H7 (cell line): ENCODE measurements at regions not wholly inside any gene's neighbourhood (a gene's known extent, or its start where the extent isn't known, plus 50 kb on each side); places are given as distances from the start of the nearest gene placed in this dataset.
"Not testable (repeated sequence)": the region's sequence is repeated elsewhere in the genome, so short reads cannot be mapped to it uniquely, and the experiment has no call there.

Experiments used
- DNase-seq: peaks from one replicate; pipeline ENCODE4 v3.0.0; 2012
- H3K27me3 ChIP-seq: 2 replicates; pipeline ENCODE4 v1.6.0; 2011; ENCODE audit warnings: mild to moderate bottlenecking, low read length; ENCODE audit not compliant: control insufficient read depth, insufficient read depth
- H3K36me3 ChIP-seq: replicated peaks from 2 replicates; pipeline ENCODE4 v1.5.1; 2011; ENCODE audit warnings: low read length; ENCODE audit not compliant: control insufficient read depth, insufficient read depth
- H3K4me3 ChIP-seq: 2 replicates; pipeline ENCODE4 v1.5.1; 2011; ENCODE audit warnings: low read depth, mild to moderate bottlenecking, control low read depth, low read length, moderate library complexity; ENCODE audit not compliant: insufficient read depth

- DNase-seq, result no peak
- no peaks in the 10 kb centered on the region for H3K27me3 ChIP-seq
- no peaks in the 10 kb centered on the region for H3K36me3 ChIP-seq
- H3K4me3 ChIP-seq, result no peak overlapping the region
Measured at GRCh38 chr5:84741056-84741455, 356.4 kb upstream of the EDIL3 start.

GRCh38 chr5:84729326-84729725 lies 344.6 kb upstream of the EDIL3 start:
- H3K36me3 ChIP-seq, result no peaks in the 10 kb centered on the region
- H3K27me3 ChIP-seq, result no peaks in the 10 kb centered on the region
- DNase-seq, result no peak
- no peak overlapping the region for H3K4me3 ChIP-seq

- no peak overlapping the region for H3K4me3 ChIP-seq
- DNase-seq, result no peak
- H3K36me3 ChIP-seq, result no peaks in the 10 kb centered on the region
- no peaks in the 10 kb centered on the region for H3K27me3 ChIP-seq
Measured at GRCh38 chr5:84727708-84728107, 343.0 kb upstream of the EDIL3 start.

- no peak for DNase-seq
- Histone ChIP-seq H3K4me3 (no peak overlapping the region), H3K36me3 (no peaks in the 10 kb centered on the region), H3K27me3 (no peaks in the 10 kb centered on the region)
Measured at GRCh38 chr5:84725946-84726570, 341.4 kb upstream of the EDIL3 start.

- H3K27me3 ChIP-seq, result no peaks in the 10 kb centered on the region
- DNase-seq, result no peak
- H3K36me3 ChIP-seq, result no peaks in the 10 kb centered on the region
Measured at GRCh38 chr5:84724683-84725082, 340.0 kb upstream of the EDIL3 start.

GRCh38 chr5:84724181-84724580 lies 339.5 kb upstream of the EDIL3 start:
- Histone ChIP-seq H3K4me3 (no peak overlapping the region), H3K36me3 (no peaks in the 10 kb centered on the region), H3K27me3 (no peaks in the 10 kb centered on the region)
- DNase-seq, result no peak

More at GRCh38 chr5:84724683-84725082, 340.0 kb upstream of the EDIL3 start:
- no peak overlapping the region for H3K4me3 ChIP-seq

- no peaks in the 10 kb centered on the region for H3K27me3 ChIP-seq
Measured at GRCh38 chr5:84718377-84718776, 333.7 kb upstream of the EDIL3 start.

GRCh38 chr5:84715686-84716085 lies 331.0 kb upstream of the EDIL3 start:
- Histone ChIP-seq H3K27me3 (no peaks in the 10 kb centered on the region), H3K4me3 (no peak overlapping the region), H3K36me3 (no peaks in the 10 kb centered on the region)
- no peak for DNase-seq

More at GRCh38 chr5:84718377-84718776, 333.7 kb upstream of the EDIL3 start:
- no peak overlapping the region for H3K4me3 ChIP-seq
- DNase-seq, result no peak
- H3K36me3 ChIP-seq, result no peaks in the 10 kb centered on the region

- Histone ChIP-seq H3K36me3 (no peaks in the 10 kb centered on the region), H3K27me3 (no peaks in the 10 kb centered on the region), H3K4me3 (no peak overlapping the region)
Measured at GRCh38 chr5:84715091-84715490, 330.4 kb upstream of the EDIL3 start.

GRCh38 chr5:84709075-84709474 lies 324.4 kb upstream of the EDIL3 start:
- no peaks in the 10 kb centered on the region for H3K36me3 ChIP-seq
- no peak for DNase-seq
- no peak overlapping the region for H3K4me3 ChIP-seq
- no peaks in the 10 kb centered on the region for H3K27me3 ChIP-seq

More at GRCh38 chr5:84715091-84715490, 330.4 kb upstream of the EDIL3 start:
- no peak for DNase-seq

GRCh38 chr5:84706678-84707641 lies 322.3 kb upstream of the EDIL3 start:
- Histone ChIP-seq H3K4me3 (no peak overlapping the region), H3K36me3 (no peaks in the 10 kb centered on the region), H3K27me3 (no peaks in the 10 kb centered on the region)
- DNase-seq, result no peak

- not testable (repeated sequence) for H3K36me3 ChIP-seq, H3K4me3 ChIP-seq, DNase-seq, H3K27me3 ChIP-seq
Measured at GRCh38 chr5:84700545-84700944, 315.9 kb upstream of the EDIL3 start.

- Histone ChIP-seq H3K4me3 (no peak overlapping the region), H3K36me3 (no peaks in the 10 kb centered on the region)
Measured at GRCh38 chr5:84696651-84697050, 312.0 kb upstream of the EDIL3 start.

GRCh38 chr5:84695330-84695729 lies 310.6 kb upstream of the EDIL3 start:
- no peak overlapping the region for H3K4me3 ChIP-seq
- DNase-seq, result no peak
- no peaks in the 10 kb centered on the region for H3K36me3 ChIP-seq
- H3K27me3 ChIP-seq, result no peaks in the 10 kb centered on the region

More at GRCh38 chr5:84696651-84697050, 312.0 kb upstream of the EDIL3 start:
- DNase-seq, result no peak
- no peaks in the 10 kb centered on the region for H3K27me3 ChIP-seq

- DNase-seq, result no peak
- no peaks in the 10 kb centered on the region for H3K27me3 ChIP-seq
- no peak overlapping the region for H3K4me3 ChIP-seq
- no peaks in the 10 kb centered on the region for H3K36me3 ChIP-seq
Measured at GRCh38 chr5:84693256-84693655, 308.6 kb upstream of the EDIL3 start.
